Tibial artery (tissue), 4 donors: ENCODE measurements at regions not wholly inside any gene's neighbourhood (a gene's known extent, or its start where the extent isn't known, plus 50 kb on each side); places are given as distances from the start of the nearest gene placed in this dataset.

ENCODE experiments used
- DNase-seq, 2 donors: peaks; one replicate each; pipeline ENCODE4 v3.0.0-alpha.2; 2019
- H3K27ac ChIP-seq, 2 donors: fragments of 200-600 bp; sonication (generic) in 1 of 2; 1 replicate in 1 of 2; 2 replicates in 1 of 2; pipeline ENCODE4 v1.5.1; 2018 to 2019; ENCODE audit warnings: mild to moderate bottlenecking in 1 of 2
- H3K27me3 ChIP-seq, 2 donors: fragments of 200-600 bp; sonication (generic) in 1 of 2; one replicate each; pipeline versions ENCODE4 v1.5.1 to v1.6.0; 2016 to 2019
- H3K36me3 ChIP-seq, 3 donors: fragments of 200-600 bp; sonication (generic) in 2 of 3; one replicate each; pipeline ENCODE4 v1.5.1; 2016 to 2019; ENCODE audit warnings: mild to moderate bottlenecking in 2 of 3
- H3K4me1 ChIP-seq, 4 donors: fragments of 200-600 bp; sonication (generic) in 2 of 4; 1 replicate in 3 of 4; 2 replicates in 1 of 4; pipeline ENCODE4 v1.5.1; 2016 to 2019
- H3K4me3 ChIP-seq, 2 donors: fragments of 200-600 bp; sonication (generic) in 1 of 2; 1 replicate in 1 of 2; 2 replicates in 1 of 2; pipeline ENCODE4 v1.5.1; 2018 to 2019; ENCODE audit warnings: mild to moderate bottlenecking in 2 of 2
- H3K9me3 ChIP-seq, 3 donors: fragments of 200-600 bp; sonication (generic) in 1 of 3; one replicate each; pipeline ENCODE4 v1.5.1; 2016 to 2019
- intact Hi-C: fragments of 100-400 bp; cut with DNase I; formaldehyde crosslinking; loops from one replicate; pipeline ENCODE4 v1.15.0; 2023; ENCODE audit warnings: low total_unique reads
- TF ChIP-seq, protein P1 (sequence below), 2 experiments: fragments of 200-600 bp in 1 of 2; fragments of 450-650 bp in 1 of 2; IDR thresholded peaks; one replicate each; pipeline ENCODE4 v1.5.1; 2017 to 2019; ENCODE audit warnings: antibody characterized with exemption in 2 of 2, mild to moderate bottlenecking in 1 of 2, moderate library complexity in 1 of 2

DNA sequence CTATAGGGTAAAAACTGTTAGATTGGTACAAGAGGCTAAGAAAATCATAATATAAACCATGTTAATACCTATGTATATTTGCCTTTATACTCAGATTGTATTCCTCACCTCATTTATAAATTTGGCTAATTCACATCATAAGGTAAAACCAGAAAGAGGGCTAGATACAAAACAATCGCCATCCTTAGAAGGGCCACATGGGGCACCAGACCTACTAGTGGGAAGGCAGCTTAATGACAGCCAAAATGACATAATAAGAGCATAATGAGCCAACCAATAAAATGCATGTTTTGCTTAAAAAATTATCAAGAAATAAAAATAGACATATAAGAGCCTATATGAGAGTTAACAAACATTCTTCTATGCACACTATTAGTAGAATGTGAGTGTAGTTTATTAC is 107.3 kb upstream of the PRDX4 start:
- H3K9me3 ChIP-seq, result peaks cover 0 to 24% (median 3%) of the 10 kb centered on the region in 3 donors
- no peak for DNase-seq
- H3K27ac ChIP-seq, result no peak overlapping the region
- intact Hi-C loops, result no loop called here
- no peaks in the 10 kb centered on the region for H3K27me3 ChIP-seq
- H3K4me1 ChIP-seq, result no peaks in the 10 kb centered on the region
- no peak overlapping the region for H3K4me3 ChIP-seq
- TF ChIP-seq, protein P1, sequence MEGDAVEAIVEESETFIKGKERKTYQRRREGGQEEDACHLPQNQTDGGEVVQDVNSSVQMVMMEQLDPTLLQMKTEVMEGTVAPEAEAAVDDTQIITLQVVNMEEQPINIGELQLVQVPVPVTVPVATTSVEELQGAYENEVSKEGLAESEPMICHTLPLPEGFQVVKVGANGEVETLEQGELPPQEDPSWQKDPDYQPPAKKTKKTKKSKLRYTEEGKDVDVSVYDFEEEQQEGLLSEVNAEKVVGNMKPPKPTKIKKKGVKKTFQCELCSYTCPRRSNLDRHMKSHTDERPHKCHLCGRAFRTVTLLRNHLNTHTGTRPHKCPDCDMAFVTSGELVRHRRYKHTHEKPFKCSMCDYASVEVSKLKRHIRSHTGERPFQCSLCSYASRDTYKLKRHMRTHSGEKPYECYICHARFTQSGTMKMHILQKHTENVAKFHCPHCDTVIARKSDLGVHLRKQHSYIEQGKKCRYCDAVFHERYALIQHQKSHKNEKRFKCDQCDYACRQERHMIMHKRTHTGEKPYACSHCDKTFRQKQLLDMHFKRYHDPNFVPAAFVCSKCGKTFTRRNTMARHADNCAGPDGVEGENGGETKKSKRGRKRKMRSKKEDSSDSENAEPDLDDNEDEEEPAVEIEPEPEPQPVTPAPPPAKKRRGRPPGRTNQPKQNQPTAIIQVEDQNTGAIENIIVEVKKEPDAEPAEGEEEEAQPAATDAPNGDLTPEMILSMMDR (IDR thresholded peaks at IDR 0.05), result no peak
- H3K36me3 ChIP-seq, result no peaks in the 10 kb centered on the region

DNA sequence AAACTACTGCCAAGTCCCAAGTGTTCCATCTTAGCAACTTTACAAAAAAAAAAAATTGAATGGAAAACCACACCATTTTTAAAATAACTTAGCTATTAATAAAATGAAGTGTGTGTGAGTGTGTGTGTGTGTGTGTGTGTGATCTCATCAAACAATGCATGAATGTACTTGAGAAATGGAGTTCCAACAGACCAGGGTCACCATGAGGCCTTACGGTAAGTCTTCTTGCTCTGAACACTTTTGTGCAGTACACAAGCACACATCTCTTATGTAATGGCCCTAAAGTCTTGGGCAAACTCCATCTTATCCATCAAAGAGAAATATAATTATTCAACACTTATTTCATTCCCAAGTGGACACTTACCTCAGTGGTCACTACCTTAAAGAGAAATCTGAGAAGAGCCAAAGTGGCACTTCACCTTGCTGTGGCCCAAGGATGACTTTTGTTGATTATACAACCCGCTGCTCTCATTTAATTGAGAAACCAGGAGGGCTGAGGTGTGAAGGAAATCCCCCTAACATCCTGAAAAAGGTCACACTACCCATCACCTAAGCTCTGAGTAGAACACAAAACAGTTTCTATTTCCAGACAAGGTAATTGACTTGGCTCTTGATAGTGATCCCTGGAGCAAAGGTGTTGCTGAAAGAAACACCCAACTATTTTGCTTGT is 96.5 kb upstream of the PRDX4 start:
- intact Hi-C loops, result no loop called here
- no peak overlapping the region for H3K4me3 ChIP-seq
- H3K36me3 ChIP-seq, result no peaks in the 10 kb centered on the region
- peaks cover 0 to 11% (median 7%) of the 10 kb centered on the region in 3 donors for H3K9me3 ChIP-seq
- no peak overlapping the region for H3K27ac ChIP-seq
- TF ChIP-seq, protein P1 (IDR thresholded peaks at IDR 0.05), result no peak
- no peak for DNase-seq
- no peaks in the 10 kb centered on the region for H3K4me1 ChIP-seq
- no peaks in the 10 kb centered on the region for H3K27me3 ChIP-seq

DNA sequence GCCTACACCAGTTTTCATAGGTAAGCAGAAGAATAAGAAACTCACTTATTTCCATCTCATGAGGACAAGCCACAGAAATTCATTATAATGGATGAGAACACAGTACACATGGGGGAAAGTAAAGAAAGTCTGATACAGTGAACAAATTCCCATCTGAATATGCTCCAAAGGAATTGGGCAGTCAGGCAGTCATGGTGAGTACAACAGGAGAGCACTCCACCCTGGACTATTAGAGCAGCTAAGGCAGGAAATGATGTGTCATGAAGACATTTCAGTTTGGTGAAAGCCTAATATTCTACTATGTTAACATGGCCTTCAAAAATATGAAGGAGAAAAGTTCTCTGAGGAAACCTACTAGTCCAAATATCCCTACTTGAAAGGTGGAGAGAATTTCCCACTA is 92.0 kb upstream of the PRDX4 start:
- DNase-seq, result no peak
- TF ChIP-seq, protein P1 (IDR thresholded peaks at IDR 0.05), result no peak
- Histone ChIP-seq H3K36me3 (no peaks in the 10 kb centered on the region), H3K27ac (no peak overlapping the region), H3K4me1 (no peaks in the 10 kb centered on the region), H3K9me3 (no peaks in the 10 kb centered on the region), H3K4me3 (no peak overlapping the region), H3K27me3 (no peaks in the 10 kb centered on the region)
- intact Hi-C loops, result no loop called here

DNA sequence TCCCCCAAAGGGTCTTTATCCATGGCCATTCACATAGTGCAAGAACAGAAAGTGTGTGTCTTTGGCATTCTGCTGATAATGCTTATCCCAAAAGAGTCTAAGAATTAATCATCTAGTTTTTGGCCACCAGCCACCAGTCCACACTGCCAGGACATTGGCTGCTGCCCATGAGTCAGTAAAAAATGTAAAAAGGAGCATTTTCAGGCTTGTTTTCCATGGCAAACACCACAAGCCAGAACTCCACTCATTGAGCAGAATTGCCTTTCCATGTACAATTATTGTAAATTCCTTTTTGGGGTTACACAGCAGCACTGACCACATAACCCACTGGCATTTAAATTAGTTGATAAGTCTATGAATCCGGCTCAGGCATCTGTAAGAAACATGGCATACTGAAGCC is 89.2 kb upstream of the PRDX4 start:
- no peaks in the 10 kb centered on the region for H3K27me3 ChIP-seq
- H3K4me1 ChIP-seq, result no peaks in the 10 kb centered on the region
- DNase-seq, result no peak
- H3K4me3 ChIP-seq, result no peak overlapping the region
- intact Hi-C loops, result no loop called here
- no peaks in the 10 kb centered on the region for H3K36me3 ChIP-seq
- no peaks in the 10 kb centered on the region for H3K9me3 ChIP-seq
- no peak overlapping the region for H3K27ac ChIP-seq
- TF ChIP-seq, protein P1 (IDR thresholded peaks at IDR 0.05), result no peak

DNA sequence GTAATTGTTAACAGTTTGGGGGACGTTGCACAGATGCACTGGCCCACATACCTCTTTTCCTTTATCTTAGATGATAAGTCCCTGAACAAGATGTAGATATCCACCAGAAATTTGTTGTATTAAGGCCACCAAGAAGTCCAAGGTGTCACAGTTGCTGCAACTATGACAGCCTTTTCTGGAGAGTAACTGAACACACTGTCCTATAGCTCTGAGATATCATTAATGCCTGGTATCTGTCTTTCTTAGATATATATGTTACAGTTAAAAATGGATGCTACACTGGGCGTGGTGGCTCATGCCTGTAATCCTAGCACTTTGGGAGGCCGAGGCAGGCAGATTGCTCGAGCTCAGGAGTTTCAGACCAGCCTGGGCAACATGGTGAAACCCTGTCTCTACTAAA is 77.8 kb upstream of the PRDX4 start:
- TF ChIP-seq, protein P1 (IDR thresholded peaks at IDR 0.05), result no peak
- H3K9me3 ChIP-seq, result peaks cover 0 to 4% (median 0%) of the 10 kb centered on the region in 3 donors
- no peaks in the 10 kb centered on the region for H3K27me3 ChIP-seq
- H3K4me3 ChIP-seq, result no peak overlapping the region
- H3K36me3 ChIP-seq, result no peaks in the 10 kb centered on the region
- DNase-seq, result no peak
- H3K27ac ChIP-seq, result no peak overlapping the region
- H3K4me1 ChIP-seq, result no peaks in the 10 kb centered on the region
- intact Hi-C loops, result no loop called here

DNA sequence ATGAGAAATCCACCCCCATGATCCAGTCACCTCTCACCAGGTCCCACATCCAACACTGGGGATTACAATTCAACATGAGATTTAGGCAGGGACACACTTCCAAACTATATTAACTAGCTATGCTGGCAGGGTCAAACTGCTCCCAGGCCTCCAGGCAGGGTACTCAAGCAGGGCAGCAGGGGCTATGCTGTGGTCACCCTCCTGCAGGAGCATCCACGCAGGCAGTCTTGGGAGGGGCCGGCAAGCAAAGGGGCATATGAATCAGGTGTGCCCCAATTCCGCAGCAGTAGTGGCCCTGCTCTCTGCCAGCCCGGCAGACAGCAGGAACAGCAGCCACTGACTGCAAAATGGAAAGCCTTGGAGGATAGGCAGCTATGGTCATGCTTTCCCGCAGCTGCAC is 74.6 kb upstream of the PRDX4 start:
- H3K9me3 ChIP-seq, result peaks cover 0 to 4% (median 0%) of the 10 kb centered on the region in 3 donors
- no peak overlapping the region for H3K27ac ChIP-seq
- TF ChIP-seq, protein P1 (IDR thresholded peaks at IDR 0.05), result no peak
- no peak for DNase-seq
- H3K27me3 ChIP-seq, result no peaks in the 10 kb centered on the region
- no peaks in the 10 kb centered on the region for H3K4me1 ChIP-seq
- no peak overlapping the region for H3K4me3 ChIP-seq
- intact Hi-C loops, result no loop called here
- no peaks in the 10 kb centered on the region for H3K36me3 ChIP-seq
